MG63 (cell line): ENCODE measurements at regions not wholly inside any gene's neighbourhood (a gene's known extent, or its start where the extent isn't known, plus 50 kb on each side); places are given as distances from the start of the nearest gene placed in this dataset.

Experiments used
- DNase-seq: peaks from one replicate; pipeline ENCODE4 v3.0.0-alpha.2; 2020
- H3K27me3 ChIP-seq: fragments of 250-450 bp; sonication (Bioruptor Pico); 2 replicates; pipeline ENCODE4 v1.5.1; 2020; ENCODE audit warnings: mild to moderate bottlenecking, moderate library complexity
- H3K36me3 ChIP-seq: fragments of 250-450 bp; sonication (Bioruptor Pico); 2 replicates; pipeline ENCODE4 v1.5.1; 2020; ENCODE audit warnings: mild to moderate bottlenecking, moderate library complexity
- H3K4me3 ChIP-seq: fragments of 250-450 bp; sonication (Bioruptor Pico); 2 replicates; pipeline ENCODE4 v1.5.1; 2020; ENCODE audit warnings: mild to moderate bottlenecking, moderate library complexity
- H3K9me3 ChIP-seq: fragments of 250-450 bp; sonication (Bioruptor Pico); 2 replicates; pipeline ENCODE4 v1.5.1; 2020; ENCODE audit warnings: mild to moderate bottlenecking, moderate library complexity

DNA sequence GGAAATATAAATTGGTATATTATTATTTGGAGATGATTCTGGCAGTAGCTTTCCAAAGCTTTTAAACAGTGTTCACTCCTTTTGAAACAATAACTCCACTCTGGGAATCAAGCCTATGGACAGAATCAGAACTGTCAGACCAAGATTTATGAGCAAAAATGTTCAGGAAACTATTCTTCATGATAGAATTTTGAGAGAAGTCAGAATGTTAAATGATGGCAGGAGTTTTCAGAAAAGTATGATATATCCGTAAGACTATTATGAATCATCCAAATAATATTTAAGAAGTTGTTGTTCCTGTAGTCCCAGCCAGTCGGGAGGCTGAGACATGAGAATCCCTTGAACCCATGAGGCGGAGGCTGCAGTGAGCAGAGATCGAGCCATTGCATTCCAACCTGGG, 50.5 kb upstream of the ADGRG2 start:
- DNase-seq, result no peak
- H3K36me3 ChIP-seq, result no peaks in the 10 kb centered on the region
- no peaks in the 10 kb centered on the region for H3K27me3 ChIP-seq
- H3K9me3 ChIP-seq, result no peaks in the 10 kb centered on the region
- no peak overlapping the region for H3K4me3 ChIP-seq

DNA sequence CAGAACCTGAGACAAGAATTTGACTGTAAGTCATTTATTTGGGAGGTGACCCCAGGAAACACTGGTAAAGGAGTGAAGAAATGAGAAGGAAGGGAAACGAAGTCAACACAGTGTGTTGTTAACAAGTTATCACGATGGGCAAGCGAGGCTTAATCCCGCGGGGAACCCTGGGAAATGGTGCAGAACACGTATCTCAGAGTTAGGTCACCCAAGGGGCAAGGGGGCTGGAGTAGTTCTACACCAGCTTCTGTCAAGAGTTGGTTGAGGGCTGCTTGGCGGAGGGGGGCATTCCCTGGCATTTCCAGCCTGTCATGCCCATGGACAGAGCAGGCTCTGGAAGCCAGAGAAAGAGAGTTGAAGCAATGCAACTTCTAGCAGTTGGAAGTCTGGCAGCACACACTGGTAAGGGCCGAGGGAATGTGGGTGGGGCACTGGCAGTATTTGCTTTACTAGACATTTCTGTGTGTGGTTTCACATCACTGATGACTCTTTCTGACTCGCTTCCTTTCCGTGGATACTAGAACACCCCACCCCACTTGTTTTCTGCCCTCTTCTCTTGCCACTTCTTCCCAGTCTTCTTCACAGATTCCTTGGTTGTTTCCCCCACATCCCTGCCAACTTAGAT, 52.2 kb upstream of the ADGRG2 start:
- no peak overlapping the region for H3K4me3 ChIP-seq
- no peaks in the 10 kb centered on the region for H3K9me3 ChIP-seq
- no peaks in the 10 kb centered on the region for H3K36me3 ChIP-seq
- no peaks in the 10 kb centered on the region for H3K27me3 ChIP-seq
- peak; percentile 76 for DNase-seq

DNA sequence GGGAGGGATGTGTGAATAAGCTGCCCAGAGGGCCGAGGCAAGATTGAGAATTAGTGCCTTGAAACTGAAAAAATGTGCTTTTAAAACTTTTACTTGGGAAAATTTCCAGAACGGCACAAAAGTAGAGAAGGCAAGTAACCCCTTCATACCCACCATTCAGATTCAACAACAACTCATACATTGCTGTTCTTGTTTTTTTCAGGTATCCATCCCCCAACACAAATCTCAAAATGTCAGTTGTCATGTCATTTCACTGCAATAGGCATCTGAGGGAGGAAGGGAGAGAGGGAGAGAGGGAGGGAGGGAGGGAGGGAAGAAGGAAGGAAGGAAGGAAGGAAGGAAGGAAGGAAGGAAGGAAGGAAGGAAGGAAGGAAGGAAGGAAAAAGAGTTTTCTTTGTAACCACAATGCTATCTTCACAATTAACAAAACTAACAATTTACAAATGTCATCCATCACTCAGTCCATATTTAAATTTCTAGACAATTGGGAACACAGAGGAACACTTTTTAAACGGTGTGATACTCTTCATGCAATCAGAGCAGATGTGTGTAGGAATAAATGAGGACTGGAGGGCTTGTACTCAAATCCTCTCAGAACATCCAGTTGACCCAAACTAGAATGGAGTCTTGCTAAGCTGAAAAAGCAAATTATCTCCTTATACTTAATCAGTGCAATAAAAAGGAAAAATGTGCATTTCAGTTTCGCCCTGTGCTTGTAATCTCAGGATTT, 54.8 kb upstream of the ADGRG2 start:
- Histone ChIP-seq H3K4me3 (no peak overlapping the region), H3K36me3 (no peaks in the 10 kb centered on the region), H3K27me3 (no peaks in the 10 kb centered on the region), H3K9me3 (no peaks in the 10 kb centered on the region)
- DNase-seq, result no peak

DNA sequence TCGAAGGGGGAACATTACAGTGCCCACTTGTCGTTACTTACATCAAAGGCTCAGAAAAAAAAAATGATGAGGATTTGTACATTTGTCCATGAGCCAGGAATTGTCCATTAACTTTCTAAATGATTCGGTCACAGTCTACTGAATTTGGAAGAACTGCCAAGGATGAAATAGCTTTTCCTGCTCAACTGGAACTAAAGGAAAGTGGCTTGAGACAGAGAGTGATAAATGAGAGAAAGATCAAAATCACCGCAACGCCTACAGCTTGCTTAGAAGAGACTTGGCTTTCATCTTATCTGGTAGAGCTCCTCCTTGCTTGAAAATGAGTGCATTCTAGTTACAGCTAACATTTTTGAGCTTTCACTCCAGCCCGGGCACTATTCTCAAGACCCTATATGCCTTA, 55.5 kb upstream of the ADGRG2 start:
- no peak for DNase-seq
- Histone ChIP-seq H3K9me3 (no peaks in the 10 kb centered on the region), H3K36me3 (no peaks in the 10 kb centered on the region), H3K4me3 (no peak overlapping the region), H3K27me3 (no peaks in the 10 kb centered on the region)

DNA sequence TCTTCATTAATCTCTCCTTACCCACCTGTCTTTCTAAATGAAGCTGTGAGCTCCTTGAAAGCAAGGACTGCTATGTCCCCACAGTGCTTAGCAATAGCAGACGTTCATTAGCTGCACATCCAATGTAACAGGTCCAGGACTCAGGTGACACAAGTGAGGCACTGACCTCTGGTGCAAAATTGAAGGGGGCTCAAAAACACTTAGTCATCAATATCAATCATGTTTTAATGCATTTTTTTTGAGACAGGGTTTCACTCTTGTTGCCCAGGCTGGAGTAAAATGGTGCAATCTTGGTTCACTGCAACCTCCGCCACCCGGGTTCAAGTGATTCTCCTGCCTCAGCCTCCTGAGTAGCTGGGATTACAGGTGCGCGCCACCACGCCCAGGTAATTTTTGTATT, 56.1 kb upstream of the ADGRG2 start:
- Histone ChIP-seq H3K36me3 (no peaks in the 10 kb centered on the region), H3K4me3 (no peak overlapping the region), H3K9me3 (no peaks in the 10 kb centered on the region), H3K27me3 (no peaks in the 10 kb centered on the region)
- DNase-seq, result no peak

DNA sequence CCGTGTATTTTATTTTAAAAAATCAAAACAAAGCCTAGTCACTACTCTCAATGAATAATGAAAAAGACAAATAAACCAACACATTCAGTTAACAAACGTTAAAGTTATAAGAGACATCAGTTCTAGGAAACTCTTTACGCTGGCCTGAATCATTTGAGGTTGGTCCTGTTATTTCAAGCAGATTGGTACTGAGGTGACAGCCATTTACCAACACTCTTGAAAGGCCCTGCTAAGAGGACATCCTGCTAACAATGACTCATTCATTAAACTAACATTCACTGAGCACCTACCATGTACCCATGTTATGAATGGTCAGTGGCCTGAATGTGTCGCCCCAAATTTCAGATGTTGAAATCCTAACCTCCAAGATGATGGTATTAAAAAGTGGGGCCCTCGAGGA, 57.1 kb upstream of the ADGRG2 start:
- Histone ChIP-seq H3K4me3 (no peak overlapping the region), H3K36me3 (no peaks in the 10 kb centered on the region), H3K9me3 (no peaks in the 10 kb centered on the region), H3K27me3 (no peaks in the 10 kb centered on the region)
- no peak for DNase-seq

DNA sequence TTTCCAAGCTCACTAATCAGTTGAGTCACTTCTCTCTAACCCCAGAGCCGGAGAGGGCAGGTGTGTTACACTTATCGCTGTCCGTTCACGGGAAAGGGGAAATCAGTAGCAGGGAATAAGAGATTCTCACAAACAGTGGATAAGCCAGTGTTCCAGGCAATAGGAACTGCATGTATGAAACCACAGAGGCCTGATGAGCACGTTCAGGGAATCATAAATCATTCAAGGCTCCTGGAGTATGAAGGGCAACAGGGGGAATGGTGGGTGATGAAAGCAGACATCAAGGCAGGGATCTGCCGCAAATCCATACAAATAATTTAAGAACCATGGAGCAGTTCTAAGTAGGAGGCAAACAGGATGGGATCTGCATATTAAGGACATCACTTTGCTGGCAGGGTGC, 59.1 kb upstream of the ADGRG2 start:
- no peak overlapping the region for H3K4me3 ChIP-seq
- H3K36me3 ChIP-seq, result no peaks in the 10 kb centered on the region

DNA sequence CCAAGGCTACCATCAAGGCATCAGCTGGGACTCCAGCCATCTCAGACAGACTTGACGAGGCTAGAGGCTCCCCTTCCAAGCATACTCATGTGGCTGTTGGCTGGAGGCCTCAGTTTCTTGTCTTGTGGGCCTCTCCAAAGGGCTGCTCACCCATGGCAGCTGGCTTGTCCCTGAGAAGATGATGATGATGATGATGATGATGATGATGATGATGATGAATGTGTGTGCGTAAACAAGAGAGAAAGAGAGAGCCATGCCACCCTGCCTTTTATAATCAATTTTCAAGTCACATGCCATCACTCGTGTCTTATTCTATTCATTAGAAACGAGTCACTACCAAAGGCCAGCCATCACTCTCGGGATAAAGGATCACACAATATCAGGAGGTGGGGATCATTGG, 60.5 kb upstream of the ADGRG2 start:
- Histone ChIP-seq H3K27me3 (no peaks in the 10 kb centered on the region), H3K36me3 (no peaks in the 10 kb centered on the region)

More for the DNA sequence above, 59.1 kb upstream of the ADGRG2 start:
- Histone ChIP-seq H3K27me3 (no peaks in the 10 kb centered on the region), H3K9me3 (no peaks in the 10 kb centered on the region)
- no peak for DNase-seq

DNA sequence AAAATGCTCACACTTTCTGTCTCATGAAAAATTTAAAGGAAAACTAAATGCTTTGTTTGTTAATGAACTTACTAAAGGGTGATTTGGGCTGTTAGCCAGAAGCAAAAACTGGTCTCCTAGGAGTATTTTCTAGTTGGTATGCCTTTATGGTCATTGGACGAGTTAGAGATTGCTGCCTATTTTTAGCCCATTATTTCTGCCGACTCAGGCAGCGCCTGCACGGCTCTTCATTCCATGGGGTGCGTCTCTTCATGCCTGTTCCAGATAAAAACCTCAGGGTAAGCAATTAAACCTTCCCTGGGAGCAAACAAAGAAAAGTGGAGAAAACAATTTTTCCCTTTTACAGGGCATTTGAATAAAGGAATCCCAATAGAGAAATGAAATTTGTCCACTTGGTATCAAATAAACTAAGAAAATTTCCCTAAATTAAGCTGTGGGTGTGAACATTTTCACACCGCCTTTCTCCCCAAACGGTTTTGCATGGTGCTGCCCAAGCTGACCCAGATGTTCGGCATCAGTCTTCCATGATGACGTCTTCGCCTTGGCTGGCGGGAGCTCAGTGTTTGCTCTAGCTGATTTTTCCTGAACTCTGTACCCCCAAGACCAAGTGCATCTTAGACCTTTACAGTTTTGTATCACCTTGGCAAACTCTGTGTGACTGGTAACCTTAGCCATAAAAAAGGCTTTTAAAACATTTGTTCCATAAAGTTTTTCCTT, 61.7 kb upstream of the ADGRG2 start:
- Histone ChIP-seq H3K4me3 (no peak overlapping the region), H3K36me3 (no peaks in the 10 kb centered on the region), H3K27me3 (no peaks in the 10 kb centered on the region), H3K9me3 (no peaks in the 10 kb centered on the region)
- DNase-seq, result no peak

More for the DNA sequence above, 60.5 kb upstream of the ADGRG2 start:
- Histone ChIP-seq H3K4me3 (no peak overlapping the region), H3K9me3 (no peaks in the 10 kb centered on the region)
- no peak for DNase-seq

DNA sequence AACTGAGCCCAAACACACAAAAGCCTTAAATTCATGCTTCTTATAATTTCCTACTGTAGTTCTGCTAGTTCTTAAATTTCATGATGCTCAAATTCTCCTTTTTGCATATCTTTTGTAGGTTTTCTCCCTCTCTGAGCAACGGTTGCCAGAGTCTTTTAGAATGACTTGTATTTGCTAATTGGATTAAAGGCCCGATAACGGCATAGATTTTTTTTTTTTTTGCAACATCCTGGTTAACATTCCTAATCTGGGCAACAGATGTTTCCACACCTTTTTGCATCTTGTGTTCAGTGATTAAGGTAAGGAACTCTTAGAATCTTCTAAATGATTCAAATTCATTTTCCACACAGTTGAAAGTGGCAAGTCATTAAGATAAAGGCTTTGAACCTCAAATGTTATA, 66.3 kb upstream of the ADGRG2 start:
- Histone ChIP-seq H3K4me3 (no peak overlapping the region), H3K36me3 (no peaks in the 10 kb centered on the region), H3K9me3 (no peaks in the 10 kb centered on the region), H3K27me3 (no peaks in the 10 kb centered on the region)
- DNase-seq, result no peak

DNA sequence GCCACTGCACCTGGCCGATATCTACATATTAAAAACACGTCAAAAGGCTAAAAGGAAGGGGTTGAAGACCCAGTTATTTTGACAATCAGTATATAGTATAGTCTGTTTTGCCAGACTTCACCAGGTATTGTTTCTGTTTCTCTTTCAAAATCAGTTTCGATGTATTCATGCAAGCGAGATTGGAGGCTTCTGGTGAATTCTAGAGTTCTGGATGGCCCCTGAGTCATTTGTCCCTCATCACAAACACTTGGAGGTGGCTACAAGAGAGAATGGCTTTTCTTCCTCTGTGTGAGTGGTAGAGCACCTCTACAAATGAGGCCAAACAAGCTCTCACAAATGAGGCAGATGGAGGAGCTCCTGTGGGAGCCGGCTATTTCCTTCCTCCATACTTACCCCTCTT, 68.6 kb upstream of the ADGRG2 start:
- Histone ChIP-seq H3K36me3 (no peaks in the 10 kb centered on the region), H3K4me3 (no peak overlapping the region), H3K9me3 (no peaks in the 10 kb centered on the region)

DNA sequence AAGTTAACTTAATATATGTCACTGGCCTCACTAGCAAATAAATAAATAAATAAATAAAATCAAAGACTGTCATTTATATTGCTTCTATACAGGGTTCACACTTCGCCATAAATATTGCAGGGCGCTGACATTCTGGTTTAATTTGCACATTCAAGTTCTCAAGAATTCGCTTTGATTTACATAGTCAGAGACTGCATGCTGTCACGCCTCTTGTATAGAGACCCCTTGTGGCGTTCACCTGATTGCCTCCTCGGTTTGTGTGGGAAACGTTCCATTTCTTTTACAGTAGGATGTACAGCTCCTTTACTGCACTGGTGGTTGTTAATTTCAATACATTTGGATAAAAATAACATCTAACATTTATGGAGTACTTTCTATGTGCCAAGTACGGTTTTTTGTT, 71.3 kb upstream of the ADGRG2 start:
- no peaks in the 10 kb centered on the region for H3K27me3 ChIP-seq
- H3K4me3 ChIP-seq, result no peak overlapping the region
- no peaks in the 10 kb centered on the region for H3K9me3 ChIP-seq
- no peak for DNase-seq
- no peaks in the 10 kb centered on the region for H3K36me3 ChIP-seq

More for the DNA sequence above, 68.6 kb upstream of the ADGRG2 start:
- H3K27me3 ChIP-seq, result no peaks in the 10 kb centered on the region
- no peak for DNase-seq

DNA sequence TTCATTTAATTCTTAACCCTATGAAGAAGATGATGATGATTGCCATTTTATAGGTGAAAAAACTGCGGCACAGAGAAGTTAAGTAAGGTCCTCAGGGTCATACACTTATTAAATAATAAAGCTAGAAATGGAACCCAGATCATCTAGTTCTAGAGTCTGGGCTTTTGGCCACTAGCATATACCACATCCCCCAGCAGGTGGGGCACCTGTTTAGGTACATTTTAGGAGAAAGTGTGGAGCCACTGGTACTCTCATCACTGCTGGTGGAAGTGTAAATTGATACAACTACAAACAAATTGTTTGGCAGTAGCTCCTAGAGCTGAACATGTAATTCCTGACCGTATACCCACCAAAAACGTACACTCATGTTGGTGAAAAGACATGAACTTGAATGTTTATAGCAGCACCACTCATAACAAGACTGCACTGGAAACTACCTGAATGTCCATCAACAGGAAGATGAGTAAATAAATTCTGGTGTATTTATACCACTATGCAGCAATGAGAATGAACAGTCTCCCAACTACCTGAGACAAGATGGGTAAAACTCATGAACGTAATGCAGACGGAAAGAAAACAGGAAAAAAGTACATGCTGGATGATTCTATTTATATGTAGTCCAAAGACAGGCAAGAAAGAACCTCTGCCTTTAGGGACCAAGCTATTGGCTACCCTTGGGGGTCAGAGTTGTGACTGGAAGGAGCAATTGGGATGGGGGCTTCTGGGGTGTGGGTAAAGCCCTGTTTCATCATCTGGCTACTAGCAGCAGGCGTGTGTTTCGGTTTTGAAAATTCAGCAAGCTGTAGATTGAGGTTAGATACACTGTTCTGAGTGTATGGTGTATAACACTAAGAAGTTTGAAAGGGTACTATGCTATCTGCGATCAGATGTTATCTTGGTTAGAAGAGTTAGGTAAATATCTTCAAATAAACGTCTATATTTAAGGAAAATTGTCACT, 72.3 kb upstream of the ADGRG2 start:
- Histone ChIP-seq H3K36me3 (no peaks in the 10 kb centered on the region), H3K4me3 (no peak overlapping the region), H3K9me3 (no peaks in the 10 kb centered on the region), H3K27me3 (no peaks in the 10 kb centered on the region)
- no peak for DNase-seq

DNA sequence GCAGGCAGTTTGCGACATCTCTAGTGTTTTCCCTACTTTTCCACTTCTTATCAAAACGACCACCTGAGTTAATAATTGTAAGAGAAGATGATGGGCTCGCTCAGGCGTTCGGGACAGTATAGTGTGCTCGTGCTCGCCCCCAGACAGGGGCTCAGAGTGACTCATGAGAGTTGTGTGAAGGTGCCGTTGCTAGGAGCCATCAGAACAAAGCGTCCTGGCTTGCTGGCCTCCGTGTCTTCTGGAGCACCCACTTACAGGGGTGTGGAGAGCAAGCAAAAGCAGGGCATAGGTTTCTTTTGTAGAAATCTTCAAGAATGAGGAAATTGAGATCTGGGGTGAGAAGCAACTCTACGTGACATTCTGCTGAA, 73.0 kb upstream of the ADGRG2 start:
- Histone ChIP-seq H3K4me3 (no peak overlapping the region), H3K27me3 (no peaks in the 10 kb centered on the region), H3K36me3 (no peaks in the 10 kb centered on the region), H3K9me3 (no peaks in the 10 kb centered on the region)
- no peak for DNase-seq

DNA sequence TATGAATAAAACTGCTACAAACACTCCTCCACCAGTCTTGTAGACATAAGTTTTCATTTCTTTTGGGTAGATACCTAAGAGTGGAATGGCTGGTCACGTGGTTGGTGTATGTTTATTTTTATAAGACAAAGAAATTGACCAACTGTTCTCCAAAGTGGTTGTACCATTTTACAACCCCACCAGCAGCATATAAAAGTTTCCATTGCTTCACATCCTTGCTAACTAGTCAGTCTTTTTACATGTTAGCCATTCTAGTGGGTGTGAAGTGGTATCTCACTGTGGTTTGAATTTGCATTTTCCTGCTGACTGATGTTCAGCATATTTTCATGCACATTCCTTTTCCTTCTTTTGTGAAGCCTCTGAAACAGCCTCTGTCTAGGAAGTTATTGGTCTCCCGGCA, 76.2 kb upstream of the ADGRG2 start:
- no peaks in the 10 kb centered on the region for H3K36me3 ChIP-seq
- no peak overlapping the region for H3K4me3 ChIP-seq
- no peaks in the 10 kb centered on the region for H3K9me3 ChIP-seq
- H3K27me3 ChIP-seq, result no peaks in the 10 kb centered on the region
- no peak for DNase-seq

DNA sequence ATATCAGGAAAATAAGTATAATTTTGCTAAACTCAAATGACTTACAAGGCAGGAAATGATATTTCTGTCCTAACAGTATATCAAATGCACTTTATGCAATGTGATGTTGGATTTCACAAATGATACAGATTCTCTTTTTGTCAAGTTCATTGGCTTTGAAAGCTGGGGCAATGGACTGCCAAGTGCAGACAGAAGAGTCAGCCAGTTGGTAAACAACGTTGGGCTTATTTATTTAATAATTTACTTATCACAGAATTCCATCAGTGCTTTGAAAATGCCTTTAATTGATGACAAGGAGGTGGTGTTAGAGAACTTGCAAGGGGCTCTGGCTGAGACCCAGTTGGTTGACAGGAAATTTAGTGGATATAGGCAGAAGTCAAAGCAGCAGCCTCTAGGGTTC, 79.9 kb upstream of the ADGRG2 start:
- H3K4me3 ChIP-seq, result no peak overlapping the region
- no peaks in the 10 kb centered on the region for H3K36me3 ChIP-seq
- no peaks in the 10 kb centered on the region for H3K27me3 ChIP-seq
- DNase-seq, result no peak
- no peaks in the 10 kb centered on the region for H3K9me3 ChIP-seq

DNA sequence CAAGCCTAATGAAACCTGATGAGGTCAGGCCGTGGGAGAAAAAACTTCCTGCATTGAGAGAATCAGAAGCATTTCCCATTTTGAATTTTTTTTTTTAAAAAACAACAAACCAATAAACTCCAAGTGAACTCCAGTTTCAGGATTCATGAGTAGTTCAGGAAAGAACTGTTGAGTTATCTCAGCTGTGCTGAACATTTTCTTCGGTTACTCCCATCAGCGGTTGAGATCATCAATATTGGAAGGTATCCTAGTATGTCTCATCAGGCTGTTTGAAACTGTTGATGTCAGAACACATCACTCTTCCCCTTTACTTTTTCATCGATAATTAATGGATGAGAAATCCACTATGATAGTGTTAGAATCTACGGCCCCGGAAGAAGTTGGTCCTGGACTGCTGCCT, 82.4 kb upstream of the ADGRG2 start:
- H3K4me3 ChIP-seq, result no peak overlapping the region
- no peak for DNase-seq
- no peaks in the 10 kb centered on the region for H3K9me3 ChIP-seq
- H3K27me3 ChIP-seq, result no peaks in the 10 kb centered on the region
- H3K36me3 ChIP-seq, result no peaks in the 10 kb centered on the region
